ENCODE measurements at regions not wholly inside any gene's neighbourhood (a gene's known extent, or its start where the extent isn't known, plus 50 kb on each side); places are given as distances from the start of the nearest gene placed in this dataset.

GRCh38 chr10:71066600-71066999 is 145.8 kb upstream of the UNC5B start:
- no peak for DNase-seq (ENCODE audit: low read depth in 2 of 2)

- DNase-seq (ENCODE audit: low read depth in 2 of 2): no peak
Measured at GRCh38 chr10:71067098-71067740, 145.2 kb upstream of the UNC5B start.

- DNase-seq (ENCODE audit: low read depth in 2 of 2): peak; percentile 52 to 59
Measured at GRCh38 chr10:71068861-71069271, 143.5 kb upstream of the UNC5B start.

- peak in 1 of 2 donors; percentile 73 for DNase-seq (ENCODE audit: low read depth in 2 of 2)
Measured at GRCh38 chr10:71069909-71070666, 142.3 kb upstream of the UNC5B start.

- DNase-seq (ENCODE audit: low read depth in 2 of 2): peak in 1 of 2 donors; percentile 19
Measured at GRCh38 chr10:71070741-71071140, 141.6 kb upstream of the UNC5B start.

GRCh38 chr10:71072131-71072822 is 140.1 kb upstream of the UNC5B start:
- DNase-seq (ENCODE audit: low read depth in 2 of 2): no peak

- DNase-seq (ENCODE audit: low read depth in 2 of 2): no peak
Measured at GRCh38 chr10:71072823-71073210, 139.6 kb upstream of the UNC5B start.

GRCh38 chr10:71073451-71074175 is 138.8 kb upstream of the UNC5B start:
- DNase-seq (ENCODE audit: low read depth in 2 of 2): no peak

- no peak for DNase-seq (ENCODE audit: low read depth in 2 of 2)
Measured at GRCh38 chr10:71074176-71074755, 138.1 kb upstream of the UNC5B start.

GRCh38 chr10:71075086-71075758 is 137.1 kb upstream of the UNC5B start:
- no peak for DNase-seq (ENCODE audit: low read depth in 2 of 2)

GRCh38 chr10:71075759-71076472 is 136.5 kb upstream of the UNC5B start:
- no peak for DNase-seq (ENCODE audit: low read depth in 2 of 2)

- no peak for DNase-seq (ENCODE audit: low read depth in 2 of 2)
Measured at GRCh38 chr10:71076473-71077142, 135.8 kb upstream of the UNC5B start.

- DNase-seq (ENCODE audit: low read depth in 2 of 2): no peak
Measured at GRCh38 chr10:71077143-71077581, 135.2 kb upstream of the UNC5B start.

GRCh38 chr10:71077796-71078453 is 134.4 kb upstream of the UNC5B start:
- no peak for DNase-seq (ENCODE audit: low read depth in 2 of 2)

- no peak for DNase-seq (ENCODE audit: low read depth in 2 of 2)
Measured at GRCh38 chr10:71078454-71079145, 133.8 kb upstream of the UNC5B start.

- DNase-seq (ENCODE audit: low read depth in 2 of 2): no peak
Measured at GRCh38 chr10:71079761-71080380, 132.5 kb upstream of the UNC5B start.

- no peak for DNase-seq (ENCODE audit: low read depth in 2 of 2)
Measured at GRCh38 chr10:71080381-71081228, 131.8 kb upstream of the UNC5B start.

All from lung microvascular endothelial cell (primary cell).